Ascending aorta (tissue), 2 donors: ENCODE measurements at regions not wholly inside any gene's neighbourhood (a gene's known extent, or its start where the extent isn't known, plus 50 kb on each side); places are given as distances from the start of the nearest gene placed in this dataset.

Experiments used
- DNase-seq, 2 donors: peaks; one replicate each; pipeline ENCODE4 v3.0.0-alpha.2; 2019; ENCODE audit warnings: low spot score in 2 of 2
- H3K27ac ChIP-seq, 2 donors: fragments of 200-600 bp; sonication (generic); one replicate each; pipeline ENCODE4 v1.5.1; 2016 to 2017; ENCODE audit warnings: mild to moderate bottlenecking in 1 of 2
- H3K27me3 ChIP-seq: fragments of 200-600 bp; sonication (generic); one replicate; pipeline ENCODE4 v1.5.1; 2017
- H3K36me3 ChIP-seq, 2 donors: fragments of 200-600 bp; sonication (generic); one replicate each; pipeline ENCODE4 v1.5.1; 2016
- H3K4me1 ChIP-seq, 2 donors: fragments of 200-600 bp; sonication (generic); one replicate each; pipeline ENCODE4 v1.5.1; 2016 to 2017; ENCODE audit warnings: mild to moderate bottlenecking in 1 of 2
- H3K4me3 ChIP-seq, 2 donors: fragments of 200-600 bp; sonication (generic); one replicate each; pipeline ENCODE4 v1.5.1; 2016 to 2017; ENCODE audit warnings: mild to moderate bottlenecking in 1 of 2
- H3K9me3 ChIP-seq, 2 donors: fragments of 200-600 bp; sonication (generic); one replicate each; pipeline ENCODE4 v1.5.1; 2016
- intact Hi-C: fragments of 100-400 bp; cut with DNase I; formaldehyde crosslinking; loops from one replicate; pipeline ENCODE4 v1.15.1; 2023
- TF ChIP-seq, protein P1 (sequence below), 3 experiments: fragments of 200-600 bp in 2 of 3; fragments of 450-650 bp in 1 of 3; sonication (generic) in 2 of 3; IDR thresholded peaks; one replicate each; pipeline ENCODE4 v1.5.1; 2016 to 2019; ENCODE audit warnings: antibody characterized with exemption in 3 of 3, mild to moderate bottlenecking in 1 of 3, moderate library complexity in 1 of 3

DNA sequence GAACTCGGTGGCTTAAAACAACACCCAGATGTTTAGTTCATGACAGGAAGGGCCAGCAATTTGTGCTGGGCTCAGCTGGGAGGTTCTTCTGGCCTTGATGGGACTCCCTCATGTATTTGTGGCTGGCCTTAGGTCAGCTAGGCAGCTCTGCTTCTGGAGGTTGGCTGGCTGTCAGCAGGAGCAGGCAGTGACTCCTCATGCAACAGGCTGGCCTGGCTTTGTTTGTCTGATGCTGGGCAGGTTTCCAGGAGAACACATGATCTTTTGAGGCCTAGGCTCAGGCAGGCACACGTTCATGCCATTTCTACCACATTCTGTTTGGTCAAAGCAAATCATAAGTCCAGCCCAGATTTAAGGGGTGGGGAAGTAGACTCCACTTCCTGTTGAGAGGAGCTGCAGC, 571.2 kb downstream of the TBC1D22A start:
- Histone ChIP-seq H3K27ac (no peak overlapping the region), H3K9me3 (peaks cover 0 to 3% of the 10 kb centered on the region in 2 donors), H3K4me3 (no peak overlapping the region), H3K4me1 (no peaks in the 10 kb centered on the region), H3K27me3 (no peaks in the 10 kb centered on the region), H3K36me3 (no peaks in the 10 kb centered on the region)
- DNase-seq: no peak
- TF ChIP-seq, protein P1, sequence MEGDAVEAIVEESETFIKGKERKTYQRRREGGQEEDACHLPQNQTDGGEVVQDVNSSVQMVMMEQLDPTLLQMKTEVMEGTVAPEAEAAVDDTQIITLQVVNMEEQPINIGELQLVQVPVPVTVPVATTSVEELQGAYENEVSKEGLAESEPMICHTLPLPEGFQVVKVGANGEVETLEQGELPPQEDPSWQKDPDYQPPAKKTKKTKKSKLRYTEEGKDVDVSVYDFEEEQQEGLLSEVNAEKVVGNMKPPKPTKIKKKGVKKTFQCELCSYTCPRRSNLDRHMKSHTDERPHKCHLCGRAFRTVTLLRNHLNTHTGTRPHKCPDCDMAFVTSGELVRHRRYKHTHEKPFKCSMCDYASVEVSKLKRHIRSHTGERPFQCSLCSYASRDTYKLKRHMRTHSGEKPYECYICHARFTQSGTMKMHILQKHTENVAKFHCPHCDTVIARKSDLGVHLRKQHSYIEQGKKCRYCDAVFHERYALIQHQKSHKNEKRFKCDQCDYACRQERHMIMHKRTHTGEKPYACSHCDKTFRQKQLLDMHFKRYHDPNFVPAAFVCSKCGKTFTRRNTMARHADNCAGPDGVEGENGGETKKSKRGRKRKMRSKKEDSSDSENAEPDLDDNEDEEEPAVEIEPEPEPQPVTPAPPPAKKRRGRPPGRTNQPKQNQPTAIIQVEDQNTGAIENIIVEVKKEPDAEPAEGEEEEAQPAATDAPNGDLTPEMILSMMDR (IDR thresholded peaks at IDR 0.05): no peak
- intact Hi-C loops: no loop called here

DNA sequence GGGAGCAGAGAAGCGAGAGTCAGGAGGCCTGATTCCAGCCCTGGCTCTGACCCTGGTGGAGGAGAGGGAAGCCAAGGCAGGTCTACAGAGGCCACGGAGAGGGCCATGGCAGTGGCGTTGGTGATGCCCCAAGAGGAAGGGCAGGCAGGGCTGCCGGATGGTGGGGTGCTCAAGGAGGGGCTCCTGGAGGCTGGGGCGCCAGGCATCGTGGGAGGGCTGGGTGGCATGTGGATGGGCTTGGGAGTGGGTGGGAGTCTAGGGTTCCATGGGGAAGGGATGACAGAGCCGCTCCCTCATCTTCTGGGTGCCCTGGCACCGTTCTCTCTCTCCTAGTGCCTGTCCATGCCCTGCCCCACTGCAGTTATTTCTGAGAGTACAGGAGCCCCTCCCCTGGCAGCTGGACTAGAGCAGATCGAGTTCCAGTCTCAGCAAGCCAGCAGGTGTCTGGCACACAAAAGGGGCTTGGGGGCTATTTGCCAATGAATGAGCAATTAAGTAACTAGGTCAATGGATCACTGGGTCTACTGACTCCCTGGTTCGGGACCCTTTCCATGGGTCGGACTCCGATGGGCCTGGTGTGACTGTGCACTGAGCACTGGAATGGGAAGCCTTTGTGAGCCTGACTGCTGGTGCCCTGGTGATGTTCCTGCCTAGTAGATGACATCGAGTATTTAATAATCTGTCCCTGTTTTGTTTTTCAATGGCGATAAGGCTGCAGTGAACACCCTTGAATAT, 570.0 kb downstream of the TBC1D22A start:
- Histone ChIP-seq H3K4me1 (no peaks in the 10 kb centered on the region), H3K36me3 (no peaks in the 10 kb centered on the region), H3K4me3 (no peak overlapping the region), H3K27ac (no peak overlapping the region), H3K9me3 (peaks cover 0 to 3% of the 10 kb centered on the region in 2 donors), H3K27me3 (no peaks in the 10 kb centered on the region)
- TF ChIP-seq, protein P1 (IDR thresholded peaks at IDR 0.05): no peak
- intact Hi-C loops: no loop called here
- no peak for DNase-seq

DNA sequence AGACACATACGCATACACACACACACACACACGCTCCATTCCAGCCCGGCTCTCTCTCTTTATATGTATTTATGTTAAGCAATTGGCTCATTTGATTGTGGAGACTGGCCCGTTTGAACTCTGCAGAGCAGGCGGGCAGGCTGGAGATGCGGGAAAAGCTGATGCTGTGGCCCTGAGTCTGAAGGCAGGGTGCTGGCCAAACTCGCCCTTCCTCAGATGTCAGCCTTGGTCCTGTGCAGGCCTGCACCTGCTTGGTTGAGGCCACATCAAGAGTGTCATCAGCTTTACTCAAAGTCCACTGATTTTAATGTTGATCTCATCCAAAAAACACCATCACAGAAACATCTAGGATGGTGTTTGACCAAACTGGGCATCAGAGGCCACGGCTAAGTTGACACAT, 569.3 kb downstream of the TBC1D22A start:
- Histone ChIP-seq H3K36me3 (no peaks in the 10 kb centered on the region), H3K27ac (no peak overlapping the region), H3K4me3 (no peak overlapping the region), H3K9me3 (peaks cover 0 to 3% of the 10 kb centered on the region in 2 donors), H3K27me3 (no peaks in the 10 kb centered on the region), H3K4me1 (no peaks in the 10 kb centered on the region)
- no peak for DNase-seq
- TF ChIP-seq, protein P1 (IDR thresholded peaks at IDR 0.05): no peak
- intact Hi-C loops: no loop called here

DNA sequence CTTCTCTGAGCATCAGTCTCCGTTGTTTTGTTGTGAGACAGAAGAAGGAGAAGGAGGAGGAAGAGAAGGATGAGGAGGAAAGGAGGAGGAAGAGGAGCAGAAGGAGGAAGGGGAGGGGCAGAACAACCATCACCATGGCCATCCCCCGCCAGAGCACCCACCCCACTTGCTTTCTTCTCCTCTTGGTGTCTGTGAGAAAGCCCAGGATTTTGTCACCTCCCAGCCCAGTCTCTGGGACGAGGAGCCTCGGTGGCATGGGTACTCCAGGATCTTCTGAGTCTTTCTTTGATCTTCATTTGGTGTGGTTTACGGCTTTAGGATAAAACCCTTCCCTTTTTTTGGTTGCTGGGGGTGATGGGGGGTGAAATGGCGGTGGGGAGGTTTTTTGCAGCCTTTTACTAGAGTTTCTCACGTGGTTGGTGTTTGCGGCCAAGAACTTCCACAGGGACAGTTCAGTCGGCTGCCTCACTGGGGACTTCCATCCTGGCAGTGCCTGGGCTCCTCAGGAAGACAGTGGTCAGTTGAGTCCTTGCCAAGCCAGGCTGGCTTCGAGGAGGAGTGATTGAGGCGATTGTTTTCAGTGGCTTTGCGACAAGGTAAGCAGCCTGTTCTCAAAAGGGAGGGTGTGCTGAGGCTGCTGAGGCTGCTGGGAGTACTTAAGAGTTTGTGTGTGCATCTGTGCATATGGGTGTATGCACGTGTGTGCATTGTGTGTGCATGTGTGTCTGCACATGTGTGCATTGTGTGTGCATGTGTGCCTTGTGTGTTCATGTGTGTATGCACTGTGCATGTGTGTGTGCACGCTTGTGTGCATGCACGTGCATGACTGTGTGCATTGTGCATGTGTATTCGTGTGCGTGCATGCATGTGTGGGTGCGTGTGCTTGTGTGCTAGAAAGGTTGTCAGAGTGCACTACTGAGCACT, 567.5 kb downstream of the TBC1D22A start:
- DNase-seq: no peak

DNA sequence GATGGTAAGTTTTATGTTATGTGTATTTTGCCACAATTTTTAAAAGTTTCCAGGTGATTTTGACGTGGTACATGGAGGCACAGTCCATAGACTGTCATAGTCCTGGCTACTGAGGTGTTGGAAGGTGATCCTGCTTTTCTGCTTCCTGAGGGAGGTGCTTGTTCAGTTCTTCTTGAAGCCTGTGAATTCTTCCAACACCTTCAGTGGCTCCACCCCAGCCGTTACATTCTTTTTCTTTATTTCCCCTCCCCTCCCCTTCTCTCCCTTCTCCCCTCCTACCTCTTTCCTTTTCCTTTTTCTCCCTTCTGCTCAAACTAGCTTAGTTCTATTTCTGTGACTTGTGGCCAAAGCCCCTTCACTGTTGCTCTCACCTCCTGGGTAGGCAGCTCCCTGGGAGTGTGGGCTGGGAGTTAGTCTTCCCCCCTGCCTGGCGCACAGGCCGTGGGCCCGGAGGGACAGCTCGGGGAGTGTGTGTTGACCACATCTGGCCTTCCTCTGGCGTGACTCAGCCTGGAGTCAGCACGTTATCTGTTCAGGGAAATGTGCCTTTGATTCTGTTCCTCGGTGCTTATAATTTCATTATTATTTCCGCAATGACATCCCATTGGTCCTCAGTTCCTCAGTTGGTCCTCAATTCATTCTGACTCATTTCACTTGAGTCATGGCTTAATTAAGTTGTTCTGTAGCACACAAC, 566.2 kb downstream of the TBC1D22A start:
- Histone ChIP-seq H3K4me3 (no peak overlapping the region), H3K27me3 (no peaks in the 10 kb centered on the region), H3K4me1 (no peaks in the 10 kb centered on the region), H3K9me3 (no peaks in the 10 kb centered on the region), H3K36me3 (no peaks in the 10 kb centered on the region), H3K27ac (no peak overlapping the region)
- TF ChIP-seq, protein P1 (IDR thresholded peaks at IDR 0.05): no peak
- intact Hi-C loops: no loop called here
- no peak for DNase-seq

More for the DNA sequence above, 567.5 kb downstream of the TBC1D22A start:
- Histone ChIP-seq H3K36me3 (no peaks in the 10 kb centered on the region), H3K4me1 (no peaks in the 10 kb centered on the region), H3K27ac (no peak overlapping the region), H3K9me3 (peaks cover 0 to 3% of the 10 kb centered on the region in 2 donors), H3K27me3 (no peaks in the 10 kb centered on the region), H3K4me3 (no peak overlapping the region)
- TF ChIP-seq, protein P1 (IDR thresholded peaks at IDR 0.05): no peak
- intact Hi-C loops: no loop called here
